ENCODE measurements at regions not wholly inside any gene's neighbourhood (a gene's known extent, or its start where the extent isn't known, plus 50 kb on each side); places are given as distances from the start of the nearest gene placed in this dataset.

- Mint-ChIP-seq H3K4me3 (ENCODE audit: unreplicated experiment) (no peak overlapping the region), H3K36me3 (ENCODE audit: unreplicated experiment) (no peaks in the 10 kb centered on the region), H3K27me3 (ENCODE audit: unreplicated experiment) (peaks cover 2% of the 10 kb centered on the region), H3K4me1 (ENCODE audit: low read depth, unreplicated experiment) (no peaks in the 10 kb centered on the region), H3K27ac (ENCODE audit: unreplicated experiment) (no peak overlapping the region), H3K9me3 (ENCODE audit: unreplicated experiment) (no peaks in the 10 kb centered on the region)
- TF ChIP-seq CTCF (IDR thresholded peaks at IDR 0.05; ENCODE audit: partially characterized antibody, unreplicated experiment) = no peak
- DNase-seq = no peak
Observed at GRCh38 chr18:25764777-25765176, 325.6 kb downstream of the SS18 start.

- no peaks in the 10 kb centered on the region for H3K4me1 Mint-ChIP-seq (ENCODE audit: low read depth, unreplicated experiment)
Observed at GRCh38 chr18:25759111-25759510, 331.3 kb downstream of the SS18 start.

DNA sequence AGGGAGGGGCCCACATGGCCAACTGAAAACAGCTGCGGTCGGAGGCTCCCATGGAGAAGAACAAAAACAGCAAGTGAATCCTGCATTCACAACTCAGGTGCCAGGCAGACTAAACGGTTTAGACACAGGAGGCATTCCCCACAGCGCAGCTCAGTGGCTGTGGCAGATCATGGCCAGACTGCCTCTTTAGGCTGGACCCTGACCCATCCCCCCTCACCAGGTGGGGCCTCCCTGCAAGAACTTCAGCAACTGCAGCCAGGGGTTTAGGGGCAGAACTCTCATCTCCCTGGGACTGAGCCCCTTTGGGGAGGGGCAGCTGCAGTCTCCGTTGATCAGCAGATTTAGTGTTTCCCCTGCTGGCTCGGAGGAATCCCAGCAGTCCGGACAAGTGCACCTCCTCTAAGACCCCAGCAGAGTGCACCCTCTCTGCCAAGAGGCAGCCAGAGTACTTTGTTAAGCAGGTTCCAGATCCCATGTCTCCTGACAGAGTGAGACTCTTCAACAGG lies 346.7 kb downstream of the SS18 start:
- no peak for DNase-seq
- Mint-ChIP-seq H3K27ac (ENCODE audit: unreplicated experiment) (no peak overlapping the region), H3K36me3 (ENCODE audit: unreplicated experiment) (peaks cover 12% of the 10 kb centered on the region), H3K4me1 (ENCODE audit: low read depth, unreplicated experiment) (peaks cover 28% of the 10 kb centered on the region), H3K27me3 (ENCODE audit: unreplicated experiment) (peaks cover 4% of the 10 kb centered on the region), H3K9me3 (ENCODE audit: unreplicated experiment) (peaks cover 2% of the 10 kb centered on the region), H3K4me3 (ENCODE audit: unreplicated experiment) (no peak overlapping the region)
- no peak for TF ChIP-seq CTCF (IDR thresholded peaks at IDR 0.05; ENCODE audit: partially characterized antibody, unreplicated experiment)

More at GRCh38 chr18:25759111-25759510, 331.3 kb downstream of the SS18 start:
- Mint-ChIP-seq H3K27me3 (ENCODE audit: unreplicated experiment) (peaks cover 1% of the 10 kb centered on the region), H3K27ac (ENCODE audit: unreplicated experiment) (no peak overlapping the region), H3K9me3 (ENCODE audit: unreplicated experiment) (no peaks in the 10 kb centered on the region), H3K4me3 (ENCODE audit: unreplicated experiment) (no peak overlapping the region), H3K36me3 (ENCODE audit: unreplicated experiment) (no peaks in the 10 kb centered on the region)
- no peak for DNase-seq
- no peak for TF ChIP-seq CTCF (IDR thresholded peaks at IDR 0.05; ENCODE audit: partially characterized antibody, unreplicated experiment)

GRCh38 chr18:25739376-25739775 lies 351.0 kb downstream of the SS18 start:
- Mint-ChIP-seq H3K4me1 (ENCODE audit: low read depth, unreplicated experiment) (peaks cover 61% of the 10 kb centered on the region), H3K36me3 (ENCODE audit: unreplicated experiment) (no peaks in the 10 kb centered on the region), H3K9me3 (ENCODE audit: unreplicated experiment) (peaks cover 21% of the 10 kb centered on the region), H3K4me3 (ENCODE audit: unreplicated experiment) (peak overlapping the region; percentile 30), H3K27me3 (ENCODE audit: unreplicated experiment) (peaks cover 12% of the 10 kb centered on the region), H3K27ac (ENCODE audit: unreplicated experiment) (peak overlapping the region; percentile 99)
- no peak for DNase-seq
- TF ChIP-seq CTCF (IDR thresholded peaks at IDR 0.05; ENCODE audit: partially characterized antibody, unreplicated experiment) = no peak

GRCh38 chr18:25737710-25738311 lies 352.6 kb downstream of the SS18 start:
- Mint-ChIP-seq H3K27me3 (ENCODE audit: unreplicated experiment) (peaks cover 12% of the 10 kb centered on the region), H3K4me3 (ENCODE audit: unreplicated experiment) (peak overlapping the region; percentile 18), H3K9me3 (ENCODE audit: unreplicated experiment) (peaks cover 21% of the 10 kb centered on the region), H3K4me1 (ENCODE audit: low read depth, unreplicated experiment) (peaks cover 57% of the 10 kb centered on the region), H3K36me3 (ENCODE audit: unreplicated experiment) (no peaks in the 10 kb centered on the region), H3K27ac (ENCODE audit: unreplicated experiment) (peak overlapping the region; percentile 99)
- DNase-seq = peak; percentile 87
- TF ChIP-seq CTCF (IDR thresholded peaks at IDR 0.05; ENCODE audit: partially characterized antibody, unreplicated experiment) = no peak

Data from glutamatergic neuron (in vitro differentiated cells).